MM.1S (cell line): ENCODE measurements at regions not wholly inside any gene's neighbourhood (a gene's known extent, or its start where the extent isn't known, plus 50 kb on each side); places are given as distances from the start of the nearest gene placed in this dataset.

Experiments used
- DNase-seq: peaks from one replicate; pipeline ENCODE4 v3.0.0-alpha.2; 2015
- H2AFZ ChIP-seq: fragments of 300-600 bp; sonication (generic); 2 replicates; pipeline ENCODE4 v1.6.0; 2016; ENCODE audit warnings: antibody characterized with exemption, low read length
- H3F3A ChIP-seq: fragments of 300-600 bp; sonication (generic); 2 replicates; pipeline ENCODE4 v1.6.1; 2016; ENCODE audit warnings: mild to moderate bottlenecking, antibody characterized with exemption, low read length, moderate library complexity, mixed read lengths; ENCODE audit not compliant: insufficient read depth
- H3K27ac ChIP-seq: fragments of 300-600 bp; sonication (generic); 2 replicates; pipeline ENCODE4 v1.5.1; 2016; ENCODE audit warnings: mild to moderate bottlenecking, low read length
- H3K27me3 ChIP-seq: fragments of 300-600 bp; sonication (generic); replicated peaks from 2 replicates; pipeline ENCODE4 v1.6.0; 2016; ENCODE audit warnings: low read length; ENCODE audit not compliant: insufficient read depth
- H3K36me3 ChIP-seq: fragments of 300-600 bp; sonication (generic); replicated peaks from 2 replicates; pipeline ENCODE4 v1.6.1; 2016; ENCODE audit warnings: mild to moderate bottlenecking, low read length, mixed read lengths; ENCODE audit not compliant: insufficient read depth
- H3K4me1 ChIP-seq: fragments of 300-600 bp; sonication (generic); 2 replicates; pipeline ENCODE4 v1.6.1; 2016; ENCODE audit warnings: low read length, mixed read lengths
- H3K4me2 ChIP-seq: fragments of 300-600 bp; sonication (generic); 2 replicates; pipeline ENCODE4 v1.6.0; 2016; ENCODE audit warnings: low read depth, low read length
- H3K4me3 ChIP-seq: fragments of 300-600 bp; sonication (generic); 2 replicates; pipeline ENCODE4 v1.5.1; 2016; ENCODE audit warnings: low read length, mixed read lengths
- H3K79me2 ChIP-seq: fragments of 300-600 bp; sonication (generic); 2 replicates; pipeline ENCODE4 v1.6.1; 2016; ENCODE audit warnings: mixed run types, low read length, mixed read lengths
- H3K9ac ChIP-seq: fragments of 300-600 bp; sonication (generic); 2 replicates; pipeline ENCODE4 v1.6.1; 2016; ENCODE audit warnings: low read length, mixed read lengths
- H3K9me2 ChIP-seq: fragments of 300-600 bp; sonication (generic); replicated peaks from 2 replicates; pipeline ENCODE4 v1.6.1; 2016; ENCODE audit warnings: mild to moderate bottlenecking, low read length, mixed read lengths; ENCODE audit not compliant: insufficient read depth
- H3K9me3 ChIP-seq: fragments of 300-600 bp; sonication (generic); replicated peaks from 2 replicates; pipeline ENCODE4 v1.6.1; 2016; ENCODE audit warnings: mild to moderate bottlenecking, low read length, mixed read lengths; ENCODE audit not compliant: insufficient read depth
- H4K20me1 ChIP-seq: fragments of 300-600 bp; sonication (generic); 2 replicates; pipeline ENCODE4 v1.6.1; 2016; ENCODE audit warnings: mild to moderate bottlenecking, low read length, moderate library complexity, mixed read lengths; ENCODE audit not compliant: insufficient read depth
- EZH2 ChIP-seq: fragments of 300-600 bp; sonication (generic); optimal IDR thresholded peaks from 2 replicates; pipeline ENCODE3; 2017; ENCODE audit warnings: low read depth, mild to moderate bottlenecking, antibody characterized with exemption, low read length, mixed read lengths
- EZH2phosphoT487 ChIP-seq: fragments of 300-600 bp; sonication (generic); IDR thresholded peaks from 2 replicates; pipeline ENCODE4 v1.6.1; 2018; ENCODE audit warnings: antibody characterized with exemption, low read length
- TF ChIP-seq, protein P1 (sequence below): fragments of 300-600 bp; sonication (generic); IDR thresholded peaks from 2 replicates; pipeline ENCODE4 v1.5.1; 2016; ENCODE audit warnings: antibody characterized with exemption, low read length, mixed read lengths

- Histone ChIP-seq H3K9me2 (no peaks in the 10 kb centered on the region), H2AFZ (no peak overlapping the region), H3K4me2 (no peak overlapping the region), H3K27ac (no peak overlapping the region), H3K4me1 (no peaks in the 10 kb centered on the region), H3K9me3 (no peaks in the 10 kb centered on the region), H3K36me3 (no peaks in the 10 kb centered on the region), H3K4me3 (no peak overlapping the region), H3K9ac (no peak overlapping the region), H3K79me2 (no peaks in the 10 kb centered on the region), H3F3A (no peaks in the 10 kb centered on the region), H3K27me3 (no peaks in the 10 kb centered on the region), H4K20me1 (no peaks in the 10 kb centered on the region)
- DNase-seq = no peak
- TF ChIP-seq, protein P1, sequence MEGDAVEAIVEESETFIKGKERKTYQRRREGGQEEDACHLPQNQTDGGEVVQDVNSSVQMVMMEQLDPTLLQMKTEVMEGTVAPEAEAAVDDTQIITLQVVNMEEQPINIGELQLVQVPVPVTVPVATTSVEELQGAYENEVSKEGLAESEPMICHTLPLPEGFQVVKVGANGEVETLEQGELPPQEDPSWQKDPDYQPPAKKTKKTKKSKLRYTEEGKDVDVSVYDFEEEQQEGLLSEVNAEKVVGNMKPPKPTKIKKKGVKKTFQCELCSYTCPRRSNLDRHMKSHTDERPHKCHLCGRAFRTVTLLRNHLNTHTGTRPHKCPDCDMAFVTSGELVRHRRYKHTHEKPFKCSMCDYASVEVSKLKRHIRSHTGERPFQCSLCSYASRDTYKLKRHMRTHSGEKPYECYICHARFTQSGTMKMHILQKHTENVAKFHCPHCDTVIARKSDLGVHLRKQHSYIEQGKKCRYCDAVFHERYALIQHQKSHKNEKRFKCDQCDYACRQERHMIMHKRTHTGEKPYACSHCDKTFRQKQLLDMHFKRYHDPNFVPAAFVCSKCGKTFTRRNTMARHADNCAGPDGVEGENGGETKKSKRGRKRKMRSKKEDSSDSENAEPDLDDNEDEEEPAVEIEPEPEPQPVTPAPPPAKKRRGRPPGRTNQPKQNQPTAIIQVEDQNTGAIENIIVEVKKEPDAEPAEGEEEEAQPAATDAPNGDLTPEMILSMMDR = no peak
- TF ChIP-seq EZH2phosphoT487 (no peak), EZH2 (no peak)
Observed at GRCh38 chr11:15627560-15627959, 512.8 kb downstream of the INSC start.

DNA sequence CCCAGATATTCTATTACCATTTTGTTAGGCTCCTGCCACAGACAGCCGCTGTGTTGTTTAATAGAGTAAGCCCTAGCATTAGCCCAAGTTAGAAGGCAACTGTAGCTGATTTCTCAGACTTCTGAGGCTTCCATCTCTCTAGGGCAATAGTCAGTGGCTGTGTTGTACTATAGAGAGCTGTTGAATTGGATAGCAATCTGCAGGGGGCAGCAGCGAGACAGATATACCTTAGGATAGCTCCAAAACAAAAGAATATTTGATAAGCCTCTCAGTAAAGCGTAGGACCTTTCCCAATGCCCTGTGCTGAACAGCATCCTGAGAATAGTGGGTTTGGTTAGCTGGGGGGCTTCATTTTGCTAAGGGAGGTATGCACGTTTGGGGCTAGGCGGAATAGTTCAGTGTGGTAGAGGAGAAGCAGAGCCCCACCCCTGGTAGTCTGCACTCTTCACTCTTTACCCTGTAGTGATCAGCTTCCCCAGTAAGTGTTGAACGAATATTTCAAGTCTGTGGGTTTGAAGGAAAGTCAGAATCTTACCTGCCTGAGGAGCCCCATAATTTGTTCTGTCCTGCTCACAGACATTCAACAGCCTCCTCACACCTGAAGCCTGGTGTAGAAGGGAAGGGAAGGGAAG lies 515.1 kb downstream of the INSC start:
- H3K9me3 ChIP-seq = no peaks in the 10 kb centered on the region
- H3K79me2 ChIP-seq = no peaks in the 10 kb centered on the region
- H3F3A ChIP-seq = no peaks in the 10 kb centered on the region
- H3K4me3 ChIP-seq = no peak overlapping the region
- H3K9ac ChIP-seq = no peak overlapping the region
- H3K27me3 ChIP-seq = no peaks in the 10 kb centered on the region
- H3K36me3 ChIP-seq = no peaks in the 10 kb centered on the region
- no peak overlapping the region for H3K27ac ChIP-seq
- no peaks in the 10 kb centered on the region for H3K4me1 ChIP-seq
- H2AFZ ChIP-seq = no peak overlapping the region
- no peak overlapping the region for H3K4me2 ChIP-seq
- no peaks in the 10 kb centered on the region for H4K20me1 ChIP-seq
- TF ChIP-seq, protein P1 = peak; percentile 35
- TF ChIP-seq EZH2phosphoT487 = no peak
- no peak for DNase-seq
- H3K9me2 ChIP-seq = no peaks in the 10 kb centered on the region

DNA sequence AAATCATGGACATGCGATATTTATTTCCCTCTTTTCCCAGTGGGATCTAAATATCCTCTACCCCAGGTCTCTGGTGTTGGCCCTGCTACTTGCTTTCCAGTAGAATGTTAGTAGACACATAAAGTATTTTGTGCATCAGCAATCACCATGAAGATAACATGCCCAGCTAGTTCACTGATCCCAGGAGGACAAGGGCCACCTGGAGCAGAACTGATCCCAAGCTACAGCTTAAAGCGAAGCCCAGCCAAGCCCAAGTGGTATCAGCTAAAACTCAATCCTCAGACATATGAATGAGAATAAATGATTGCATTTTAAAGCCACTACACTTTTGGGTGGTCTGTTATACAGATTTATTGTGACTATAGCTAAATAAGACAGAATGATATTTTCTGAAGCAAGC lies 516.2 kb downstream of the INSC start:
- H3K4me1 ChIP-seq = no peaks in the 10 kb centered on the region
- no peaks in the 10 kb centered on the region for H3K9me3 ChIP-seq
- no peak overlapping the region for H3K4me2 ChIP-seq
- no peaks in the 10 kb centered on the region for H3F3A ChIP-seq
- H3K79me2 ChIP-seq = no peaks in the 10 kb centered on the region
- TF ChIP-seq, protein P1 = no peak
- TF ChIP-seq EZH2 (no peak), EZH2phosphoT487 (no peak)
- no peak overlapping the region for H3K9ac ChIP-seq
- no peak overlapping the region for H3K4me3 ChIP-seq
- no peaks in the 10 kb centered on the region for H3K9me2 ChIP-seq
- H4K20me1 ChIP-seq = no peaks in the 10 kb centered on the region
- no peak for DNase-seq
- H2AFZ ChIP-seq = no peak overlapping the region
- H3K27me3 ChIP-seq = no peaks in the 10 kb centered on the region
- no peak overlapping the region for H3K27ac ChIP-seq
- H3K36me3 ChIP-seq = no peaks in the 10 kb centered on the region
